ENCODE measurements at regions not wholly inside any gene's neighbourhood (a gene's known extent, or its start where the extent isn't known, plus 50 kb on each side); places are given as distances from the start of the nearest gene placed in this dataset.
A peak's percentile ranks its signal among the peaks of the same experiment; 100 is the strongest.

DNA sequence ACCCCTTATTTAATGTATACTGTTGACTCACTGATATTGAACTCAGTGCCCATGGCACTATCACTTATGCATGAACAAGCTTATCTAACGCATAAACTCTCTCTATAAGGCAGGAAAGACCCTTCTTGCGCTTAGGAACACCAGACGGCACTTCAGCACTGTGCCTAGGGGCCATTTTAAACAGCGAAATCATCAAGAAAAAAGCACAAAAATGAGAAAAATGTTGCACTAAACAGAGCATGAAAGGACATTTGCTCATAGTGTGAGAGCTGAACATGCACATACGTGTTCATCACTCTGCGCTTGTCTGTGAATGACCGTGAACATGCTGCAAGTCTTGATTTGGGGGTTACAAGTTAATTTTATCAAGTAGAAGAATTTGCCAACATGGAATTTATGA lies 109.6 kb downstream of the WDR11 start:
- DNase-seq: no peak

DNA sequence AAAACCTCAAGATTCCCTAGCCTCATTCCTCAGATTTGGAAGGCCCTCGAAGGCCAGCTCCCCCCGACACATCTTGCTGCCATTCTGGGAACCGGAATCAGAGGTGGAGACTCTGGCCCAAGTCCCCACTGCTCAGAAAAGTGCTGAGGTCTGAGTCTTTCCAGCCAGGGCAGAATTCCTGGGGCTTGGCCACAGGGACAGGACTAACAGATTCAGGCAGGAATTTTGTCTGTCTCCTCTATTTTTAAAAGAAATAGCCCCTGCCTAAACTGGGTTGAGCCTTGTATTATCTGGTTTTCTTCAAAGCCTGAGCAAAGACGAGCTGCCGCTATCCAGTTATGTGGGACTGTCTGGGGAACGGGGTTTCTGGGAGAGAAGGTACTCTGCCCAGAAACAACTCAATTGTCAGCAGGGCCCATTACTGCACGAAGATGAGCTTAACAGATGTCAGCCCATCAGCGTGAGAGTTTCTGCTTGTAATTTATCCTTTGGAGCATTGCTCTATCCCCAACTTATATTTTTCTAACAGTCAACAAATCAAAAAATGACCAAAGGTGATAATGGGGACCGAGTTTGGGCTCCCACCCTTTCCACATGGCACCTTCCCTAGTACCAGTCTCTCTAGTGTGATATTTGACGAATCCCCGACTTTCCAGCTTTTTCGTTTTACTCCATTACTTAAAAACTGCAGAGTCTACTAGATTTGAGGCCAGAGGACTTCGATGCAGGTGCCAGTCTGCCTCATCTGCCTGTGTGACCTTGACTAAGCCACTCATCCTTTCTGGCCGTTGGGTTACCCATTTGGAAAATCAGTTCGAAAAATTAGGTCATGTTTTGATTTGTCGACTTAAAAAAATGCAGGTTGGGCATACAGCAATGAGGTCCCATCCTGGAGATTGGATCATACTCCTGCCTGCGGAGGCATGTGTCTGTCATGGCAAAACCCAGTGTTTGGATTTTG lies 110.9 kb downstream of the WDR11 start:
- no peak for DNase-seq

GRCh38 chr10:120962756-120963593 lies 111.8 kb downstream of the WDR11 start:
- DNase-seq: no peak

- no peak for DNase-seq
Observed at GRCh38 chr10:120963594-120964220, 112.5 kb downstream of the WDR11 start.

DNA sequence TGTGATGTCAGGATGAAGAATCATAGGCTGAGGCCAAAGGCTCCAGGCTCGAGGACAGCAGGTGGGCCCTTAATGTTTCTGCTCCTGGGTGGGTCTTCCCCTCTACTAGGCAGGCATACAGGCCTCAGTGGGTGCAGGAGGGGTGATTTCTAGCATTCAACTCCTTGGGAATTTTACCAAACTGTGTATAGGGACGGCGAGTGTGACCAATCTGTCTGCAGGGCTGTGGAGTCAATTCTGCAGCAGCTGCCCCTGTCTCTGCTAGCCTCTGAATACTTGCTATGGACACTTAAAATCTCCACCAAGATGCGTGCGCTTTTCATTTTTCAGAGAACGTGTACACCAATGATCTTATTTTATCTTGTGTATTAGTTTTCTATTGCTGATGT lies 115.5 kb downstream of the WDR11 start:
- no peak for DNase-seq

DNA sequence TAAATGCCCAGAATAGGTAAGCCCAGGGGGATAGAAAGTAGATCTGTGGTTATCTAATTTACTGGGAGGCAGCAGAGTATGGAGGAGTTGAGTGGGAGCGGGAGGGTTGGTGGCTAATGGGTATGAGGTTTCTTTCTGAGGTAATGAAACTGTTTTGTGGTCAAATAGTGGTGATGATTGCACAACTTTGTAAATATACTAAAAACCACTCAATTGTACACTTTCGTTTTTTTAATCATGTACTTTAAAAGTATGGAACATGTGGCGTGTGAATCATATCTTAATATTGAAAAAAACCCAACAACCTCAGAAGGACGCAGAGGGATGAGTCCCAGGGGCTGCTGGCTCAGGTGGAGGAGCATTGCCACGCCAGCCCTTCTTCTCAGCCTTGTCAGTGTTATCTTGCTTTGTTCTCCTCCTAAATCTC lies 118.1 kb downstream of the WDR11 start:
- DNase-seq: no peak

DNA sequence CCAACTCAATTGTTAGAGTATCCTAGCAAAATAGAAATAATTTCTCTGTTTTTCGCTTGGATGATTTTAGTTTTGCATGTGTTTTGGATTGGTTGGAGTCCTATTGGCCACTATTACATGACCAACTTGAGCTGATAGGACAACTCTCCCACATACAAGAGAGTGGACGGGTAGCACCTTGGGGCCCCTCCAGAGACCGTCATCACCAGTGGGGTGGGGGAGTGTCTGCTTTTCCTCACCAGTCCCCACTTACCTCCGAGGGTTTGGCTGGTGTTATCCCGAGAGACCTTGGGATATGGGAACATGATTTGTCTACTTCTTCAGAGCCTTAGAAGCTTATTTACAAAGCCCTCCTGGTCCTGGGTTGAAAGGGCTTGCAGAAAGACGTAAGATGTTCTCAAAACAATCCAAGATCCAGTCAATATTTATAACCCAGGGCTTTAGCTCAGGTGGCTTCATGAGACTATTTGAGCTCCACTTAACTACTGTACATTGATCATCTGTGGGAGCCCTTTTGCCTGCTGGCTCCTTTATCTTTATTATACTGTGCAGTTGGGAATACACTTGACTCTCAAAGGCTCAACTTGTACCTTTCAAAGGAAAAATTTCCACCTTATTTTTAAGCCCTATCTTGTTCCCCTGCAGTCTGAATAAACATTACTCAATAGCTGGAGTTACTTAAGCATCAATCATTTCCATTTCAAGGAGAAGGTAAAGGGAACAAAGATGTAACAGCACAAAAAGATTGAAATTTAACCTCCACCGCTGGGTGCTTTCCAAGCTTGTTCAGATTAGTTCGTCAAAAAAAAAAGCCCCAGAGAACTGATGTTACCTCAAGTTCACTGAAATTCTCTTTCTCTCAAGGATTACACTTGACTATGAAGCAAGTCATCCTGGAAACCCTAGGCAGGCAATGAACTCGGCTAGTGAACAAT lies 119.7 kb downstream of the WDR11 start:
- no peak for DNase-seq

- no peak for DNase-seq
Observed at GRCh38 chr10:120971671-120972070, 120.5 kb downstream of the WDR11 start.

- DNase-seq: no peak
Observed at GRCh38 chr10:120972259-120972658, 121.1 kb downstream of the WDR11 start.

- DNase-seq: no peak
Observed at GRCh38 chr10:120975072-120975867, 124.1 kb downstream of the WDR11 start.

- DNase-seq: no peak
Observed at GRCh38 chr10:120975868-120976225, 124.7 kb downstream of the WDR11 start.

GRCh38 chr10:120977897-120978296 lies 126.7 kb downstream of the WDR11 start:
- DNase-seq: no peak

- DNase-seq: no peak
Observed at GRCh38 chr10:120978589-120979252, 127.6 kb downstream of the WDR11 start.

GRCh38 chr10:120979435-120980278 lies 128.5 kb downstream of the WDR11 start:
- peak; percentile 8 for DNase-seq

- no peak for DNase-seq
Observed at GRCh38 chr10:120980279-120981255, 129.4 kb downstream of the WDR11 start.

DNA sequence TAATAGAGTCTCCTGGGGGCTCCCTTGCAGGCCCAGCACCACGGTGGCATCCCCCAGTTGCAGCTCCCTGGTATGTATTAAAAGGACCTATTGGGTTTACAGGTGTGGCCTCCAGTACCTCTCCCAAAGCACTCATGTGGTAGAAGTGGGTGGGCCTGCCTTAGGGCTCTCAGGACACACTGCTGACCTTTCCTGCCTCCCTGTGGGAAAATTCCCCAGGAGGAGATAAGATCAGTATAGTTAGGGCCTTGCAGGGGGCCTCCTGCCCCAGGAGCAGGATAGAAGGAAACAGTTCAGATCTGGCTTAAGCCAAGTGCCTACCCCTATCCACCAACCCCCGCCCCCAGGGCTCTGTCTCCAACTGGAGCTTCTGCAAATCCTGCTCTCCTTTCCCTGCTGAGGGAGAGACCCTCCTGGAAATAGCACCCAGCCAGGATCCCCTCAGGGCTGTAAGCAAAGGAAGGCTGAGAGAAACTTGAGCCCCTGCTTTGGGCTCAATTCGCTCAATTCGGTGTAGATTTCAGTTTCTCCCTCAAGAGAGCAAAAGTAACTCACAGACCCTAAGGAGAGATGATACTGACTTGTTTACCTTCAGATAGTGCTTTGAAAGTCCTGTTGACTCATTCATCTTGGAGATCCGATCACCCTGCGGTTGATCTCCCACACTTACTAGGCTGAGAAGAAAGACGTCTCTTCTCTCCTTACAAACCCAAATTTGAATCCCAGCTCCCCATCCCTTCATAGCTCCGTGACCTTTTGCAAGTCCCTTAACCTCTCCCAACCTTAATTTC lies 130.6 kb downstream of the WDR11 start:
- no peak for DNase-seq

DNA sequence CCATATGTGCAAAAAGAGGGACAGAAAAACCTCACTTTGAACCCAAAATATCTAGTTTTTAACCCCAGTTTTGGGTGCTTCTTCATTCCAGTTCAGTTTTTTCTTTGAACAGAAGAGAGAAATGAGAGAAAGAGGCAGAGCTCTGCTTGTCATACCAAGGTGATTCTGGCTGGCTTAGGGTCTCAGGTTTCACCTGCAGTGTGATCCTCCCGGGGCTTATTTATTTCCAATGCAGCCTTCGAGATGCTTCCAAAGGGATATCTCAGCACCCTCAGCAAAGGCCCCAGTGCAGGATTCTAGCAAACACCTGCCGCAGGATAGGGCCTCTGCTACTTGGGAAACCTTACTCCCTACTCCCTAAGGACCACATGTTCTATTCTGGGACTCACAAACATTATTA lies 131.3 kb downstream of the WDR11 start:
- no peak for DNase-seq

DNA sequence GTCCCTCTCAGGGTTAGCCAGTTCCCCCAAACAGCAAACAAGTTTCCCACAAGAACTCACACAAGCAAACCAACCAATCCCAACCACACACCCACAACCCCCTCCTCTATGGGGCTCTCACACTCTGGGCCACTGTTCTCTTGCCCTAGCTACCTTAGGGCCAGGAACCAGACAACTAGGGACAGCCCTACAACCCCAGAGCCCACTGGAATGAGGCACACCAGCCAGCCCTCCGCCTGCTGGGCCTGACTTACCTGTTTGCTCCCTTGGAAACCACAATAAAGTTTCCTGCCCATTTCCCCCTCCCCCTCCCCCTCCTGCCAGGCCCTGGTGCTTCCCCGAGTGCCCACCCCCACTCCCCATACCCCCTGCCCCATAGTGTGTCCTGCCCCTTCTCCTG lies 132.6 kb downstream of the WDR11 start:
- no peak for DNase-seq
